IPS-11a (cell line): ENCODE measurements at regions not wholly inside any gene's neighbourhood (a gene's known extent, or its start where the extent isn't known, plus 50 kb on each side); places are given as distances from the start of the nearest gene placed in this dataset.
"Not testable (repeated sequence)": the region's sequence is repeated elsewhere in the genome, so short reads cannot be mapped to it uniquely, and the experiment has no call there.

Experiments used
- H3K4me3 ChIP-seq: one replicate; pipeline ENCODE4 v1.5.1; 2013; ENCODE audit warnings: low read depth, low read length, control low read depth

DNA sequence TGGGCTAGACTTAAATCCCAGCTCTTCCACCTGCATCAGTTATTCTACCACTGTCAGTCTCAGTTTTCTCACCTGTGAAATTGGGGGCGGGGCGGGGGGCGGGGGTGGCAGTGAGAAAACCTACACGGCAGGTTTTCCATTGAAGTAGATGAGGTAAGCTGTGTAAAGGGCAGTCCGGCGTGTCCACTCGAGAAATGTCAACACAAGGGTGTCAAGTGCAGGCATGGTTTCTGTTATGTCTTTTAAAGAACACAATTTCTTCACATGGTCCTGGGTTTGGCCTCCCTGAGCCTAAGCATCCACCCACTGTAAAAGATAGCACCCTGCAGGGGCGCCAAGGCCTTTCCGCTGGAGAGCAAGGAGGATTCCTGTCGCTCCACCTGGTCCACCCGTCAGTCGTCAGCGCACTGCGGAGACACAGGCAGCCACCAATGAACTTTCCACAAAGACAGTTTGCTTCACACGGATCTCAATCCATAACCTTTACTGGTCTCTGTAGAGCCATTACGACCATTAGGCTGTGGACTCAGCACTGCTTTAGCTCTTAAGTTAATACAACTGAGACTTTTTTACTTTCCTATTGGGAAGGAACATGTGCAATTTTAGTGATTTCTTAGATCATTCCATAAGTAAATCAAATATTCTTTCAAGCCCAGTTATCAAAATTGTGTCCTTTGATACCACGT is 99.5 kb upstream of the FOXB1 start:
- no peak overlapping the region for H3K4me3 ChIP-seq

DNA sequence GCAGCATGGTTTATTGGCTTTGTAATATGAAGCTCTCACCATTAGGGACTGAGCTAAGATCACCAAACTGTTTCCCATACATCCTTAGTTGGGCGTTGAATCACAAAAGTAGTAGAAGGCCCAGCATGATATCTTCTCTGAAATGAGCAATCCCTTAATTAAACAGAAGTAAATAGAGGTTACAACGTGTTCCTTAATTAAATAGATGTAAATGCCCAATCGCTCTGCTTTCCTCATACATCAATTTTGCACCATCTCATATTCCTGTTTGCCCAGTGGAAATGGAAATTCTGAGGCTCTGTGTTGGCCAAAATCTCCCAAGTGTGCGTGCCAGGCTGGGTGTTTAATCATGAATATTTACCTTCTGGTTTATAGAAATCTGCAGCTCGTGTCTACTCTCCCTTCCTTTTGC is 107.4 kb upstream of the FOXB1 start:
- H3K4me3 ChIP-seq: no peak overlapping the region

DNA sequence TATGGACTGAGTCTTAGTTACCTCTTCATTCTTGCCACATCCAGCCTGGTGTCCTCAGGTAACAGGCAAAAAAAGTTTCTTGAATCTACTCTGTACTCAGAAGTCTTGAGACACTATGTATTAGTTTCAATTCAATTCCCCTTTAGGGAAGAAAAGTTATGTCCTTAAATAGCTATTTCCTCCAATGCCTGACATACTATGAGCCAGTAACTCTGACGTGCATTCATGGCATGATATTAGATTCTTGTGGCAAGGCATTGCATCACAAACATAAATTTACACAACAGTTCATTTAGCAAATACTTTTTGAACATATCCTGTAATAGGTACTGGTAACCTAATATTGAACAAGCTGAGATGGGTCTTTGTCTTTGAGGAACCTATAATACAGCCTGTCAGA is 109.3 kb upstream of the FOXB1 start:
- H3K4me3 ChIP-seq: no peak overlapping the region

GRCh38 chr15:59892985-59893384 is 111.1 kb upstream of the FOXB1 start:
- no peak overlapping the region for H3K4me3 ChIP-seq

DNA sequence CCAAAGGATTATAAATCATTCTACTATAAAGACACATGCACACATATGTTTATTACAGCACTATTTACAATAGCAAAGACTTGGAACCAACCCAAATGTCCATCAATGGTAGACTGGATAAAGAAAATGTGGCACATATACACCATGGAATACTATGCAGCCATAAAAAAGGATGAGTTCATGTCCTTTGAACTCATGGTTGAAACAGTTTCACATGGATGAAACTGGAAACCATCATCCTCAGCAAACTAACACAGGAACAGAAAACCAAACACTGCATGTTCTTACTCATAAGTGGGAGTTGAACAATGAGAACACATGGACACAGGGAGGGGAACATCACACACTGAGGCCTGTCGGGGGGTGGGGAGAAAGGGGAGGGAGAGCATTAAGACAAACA is 116.2 kb upstream of the FOXB1 start:
- H3K4me3 ChIP-seq: not testable (repeated sequence)

DNA sequence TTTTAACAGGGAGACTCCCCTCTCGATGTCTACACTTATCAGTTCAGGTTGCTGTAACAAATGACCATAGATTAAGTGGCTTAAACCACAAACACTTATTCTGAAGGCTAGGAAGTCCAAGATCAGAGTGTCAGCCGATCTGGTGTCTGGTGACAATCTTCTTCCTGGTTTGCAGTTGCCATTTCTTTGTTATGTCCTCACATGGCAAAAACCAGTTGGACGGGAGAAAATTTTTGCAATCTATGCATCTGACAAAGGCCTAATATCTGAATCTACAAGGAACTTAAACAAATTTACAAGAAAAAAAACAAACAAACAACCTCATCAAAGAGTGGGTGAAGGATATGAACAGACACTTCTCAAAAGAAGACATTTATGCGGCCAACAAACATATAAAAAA is 116.9 kb upstream of the FOXB1 start:
- no peak overlapping the region for H3K4me3 ChIP-seq

GRCh38 chr15:59886441-59886840 is 117.7 kb upstream of the FOXB1 start:
- no peak overlapping the region for H3K4me3 ChIP-seq

DNA sequence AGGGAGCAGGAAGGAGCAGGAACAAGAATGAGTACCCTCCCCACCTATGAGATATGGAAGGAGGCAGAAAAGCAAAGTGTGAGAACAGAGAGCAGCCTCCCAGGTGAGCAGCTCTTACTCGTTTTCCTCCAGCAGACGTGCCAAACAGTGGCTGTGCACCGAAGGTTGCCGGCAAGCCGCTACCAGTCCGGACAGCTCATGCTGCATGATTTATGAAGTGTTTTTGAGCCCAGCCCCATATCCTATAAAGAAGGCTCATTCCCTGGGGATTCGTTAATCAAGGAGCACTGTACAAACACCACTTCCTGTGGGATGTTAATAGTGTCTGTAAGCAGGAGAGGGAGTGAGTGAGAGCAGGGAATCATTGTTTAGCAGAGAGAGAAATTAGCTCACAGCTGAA is 118.3 kb upstream of the FOXB1 start:
- H3K4me3 ChIP-seq: no peak overlapping the region

DNA sequence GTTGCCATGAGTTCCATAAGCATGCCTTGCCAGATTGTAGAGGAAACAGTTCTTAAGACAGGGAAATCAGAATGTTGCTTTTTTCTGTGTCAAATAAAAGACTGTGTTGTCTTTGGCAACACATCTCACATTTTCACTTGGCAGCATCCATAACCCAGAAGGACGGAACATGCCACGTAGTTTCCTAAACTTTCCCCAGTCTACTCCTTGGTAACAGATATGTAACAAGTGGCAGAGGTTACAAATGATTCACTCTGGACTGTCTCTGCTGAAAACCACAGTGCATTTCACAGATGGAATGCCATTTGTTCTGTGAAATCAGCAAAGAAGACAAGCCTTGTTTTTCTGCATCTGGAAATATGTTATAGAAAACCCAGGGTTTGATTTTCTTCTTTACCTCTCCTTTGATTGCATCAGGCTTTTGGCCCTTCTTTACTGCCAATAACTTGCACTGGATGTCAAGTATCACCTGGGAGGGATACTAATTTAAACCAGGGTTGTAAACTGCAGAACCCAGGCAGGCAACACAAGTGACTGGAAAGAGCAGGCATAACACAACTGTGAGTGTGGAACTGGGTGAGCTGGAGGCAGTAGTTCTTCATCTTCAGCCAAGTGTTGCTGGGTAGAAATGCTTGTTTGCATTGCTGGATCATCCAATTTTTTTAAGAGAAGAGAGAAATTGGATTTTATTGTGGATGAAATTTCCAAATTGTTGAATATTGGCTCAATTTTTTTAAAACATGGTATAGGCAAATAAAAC is 124.4 kb upstream of the FOXB1 start:
- H3K4me3 ChIP-seq: no peak overlapping the region

- no peak overlapping the region for H3K4me3 ChIP-seq
Measured at GRCh38 chr15:59876140-59876539, 128.0 kb upstream of the FOXB1 start.

DNA sequence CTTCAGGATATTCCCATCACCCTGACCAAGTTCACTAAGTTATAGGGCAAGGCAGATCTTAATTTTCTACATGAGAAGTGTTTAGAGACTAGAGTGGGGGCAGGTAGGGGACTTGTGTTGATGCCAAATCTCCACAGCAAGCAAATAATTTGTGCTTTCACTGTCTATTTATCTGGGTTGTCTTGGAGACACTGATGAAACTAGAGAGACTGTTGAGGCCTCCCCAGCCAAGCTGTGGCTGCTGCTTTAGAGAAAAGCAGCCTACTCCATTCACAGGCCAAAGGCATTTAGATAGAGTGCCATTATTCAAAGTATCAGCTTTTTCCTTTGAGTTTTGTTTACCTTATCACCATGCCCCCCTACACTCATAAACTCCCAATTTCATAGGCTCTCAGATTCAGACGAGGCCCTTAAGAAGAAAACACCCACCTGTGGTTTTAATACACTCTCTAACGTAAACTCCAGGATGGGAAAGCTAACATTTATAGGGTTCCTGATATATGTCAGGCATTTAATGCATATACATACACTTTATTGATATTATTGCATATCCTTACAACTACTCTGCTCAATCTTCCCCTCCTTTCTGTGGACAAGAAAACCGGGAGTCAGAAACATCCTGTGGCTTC is 130.4 kb upstream of the FOXB1 start:
- no peak overlapping the region for H3K4me3 ChIP-seq

- no peak overlapping the region for H3K4me3 ChIP-seq
Measured at GRCh38 chr15:59867086-59867855, 136.8 kb upstream of the FOXB1 start.

DNA sequence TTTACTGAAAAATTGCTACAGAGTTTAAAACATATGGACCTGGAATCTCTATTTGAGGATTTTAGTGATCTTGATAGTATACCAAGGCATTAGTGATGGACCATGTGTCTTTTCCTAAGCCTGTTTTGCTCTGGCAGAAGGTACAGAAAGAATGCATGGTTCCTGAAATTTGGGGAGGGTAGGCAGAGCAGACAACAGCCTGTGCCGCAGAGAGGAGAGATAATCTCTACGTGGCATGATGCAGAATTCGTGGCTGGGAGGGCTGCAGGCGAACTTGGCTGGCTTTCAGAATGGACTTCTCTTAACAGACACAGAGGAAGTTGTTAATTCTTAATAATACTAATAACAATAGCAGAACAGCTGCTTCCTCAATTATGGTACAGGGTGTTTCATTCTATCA is 137.5 kb upstream of the FOXB1 start:
- H3K4me3 ChIP-seq: no peak overlapping the region

GRCh38 chr15:59862191-59863155 is 141.6 kb upstream of the FOXB1 start:
- no peak overlapping the region for H3K4me3 ChIP-seq

DNA sequence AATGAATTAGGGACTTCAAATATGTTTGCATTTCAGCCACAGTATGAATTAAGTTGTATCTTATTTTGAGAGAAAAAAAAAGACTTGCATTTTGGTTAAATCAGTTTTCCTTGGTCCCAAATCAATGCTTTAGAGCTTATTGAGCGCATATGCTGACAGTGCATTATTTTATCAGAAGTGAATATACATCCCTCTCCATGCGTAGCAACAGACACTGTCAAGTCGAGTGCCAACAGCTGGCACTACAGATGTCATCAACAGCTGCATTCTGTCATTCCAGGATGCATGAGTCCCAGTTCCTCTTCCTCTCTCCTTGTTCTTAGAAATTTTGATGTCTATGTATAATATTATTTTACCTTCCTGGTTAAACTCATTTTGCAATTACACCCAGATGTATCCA is 156.1 kb upstream of the FOXB1 start:
- no peak overlapping the region for H3K4me3 ChIP-seq

DNA sequence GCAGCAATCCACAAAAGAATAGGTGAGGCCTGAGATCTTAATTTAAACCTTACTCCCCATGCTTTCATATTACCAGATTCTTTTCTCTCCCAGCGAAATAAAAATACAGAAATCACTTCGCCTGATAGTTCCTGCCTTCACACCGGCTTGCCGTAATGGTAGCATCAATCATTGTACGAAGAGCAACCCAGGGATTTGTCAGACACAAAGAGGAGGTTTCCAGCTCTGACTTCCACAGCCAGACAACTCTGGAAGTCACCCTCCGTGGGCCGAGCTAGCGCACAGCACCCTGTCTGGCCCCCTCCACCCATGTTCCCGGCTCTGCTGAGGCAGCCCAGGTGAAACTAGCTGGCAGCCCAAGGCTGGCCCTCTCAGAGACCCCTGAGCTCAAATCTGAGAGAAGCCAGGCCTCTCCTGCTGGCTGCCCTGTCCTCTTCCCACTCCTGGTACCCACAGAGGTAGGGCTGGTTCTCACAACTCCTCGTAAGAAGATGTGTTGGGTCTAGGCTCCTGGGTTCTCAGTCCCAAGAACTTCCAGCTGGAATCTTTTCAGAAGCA is 156.9 kb upstream of the BNIP2 start:
- H3K4me3 ChIP-seq: no peak overlapping the region

- no peak overlapping the region for H3K4me3 ChIP-seq
Measured at GRCh38 chr15:59843609-59844008, 154.5 kb upstream of the BNIP2 start.

DNA sequence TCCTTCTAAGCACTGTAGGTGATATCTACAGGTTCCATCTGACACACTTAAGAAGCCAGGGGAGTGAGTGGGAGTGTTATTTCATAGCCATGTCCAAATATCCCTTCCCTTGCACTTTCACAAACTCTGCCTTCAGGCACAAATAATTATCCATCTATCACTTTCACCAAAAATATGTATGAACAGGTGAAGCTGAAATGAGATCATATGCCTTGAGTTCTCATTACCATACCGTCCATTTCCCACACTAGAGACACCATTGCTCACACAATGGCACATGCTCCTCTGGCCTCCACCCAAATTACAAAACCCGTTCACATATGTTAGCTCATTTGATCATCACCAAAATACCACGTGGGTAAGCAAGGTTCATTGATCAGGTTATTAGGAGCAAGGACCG is 151.9 kb upstream of the BNIP2 start:
- H3K4me3 ChIP-seq: no peak overlapping the region

DNA sequence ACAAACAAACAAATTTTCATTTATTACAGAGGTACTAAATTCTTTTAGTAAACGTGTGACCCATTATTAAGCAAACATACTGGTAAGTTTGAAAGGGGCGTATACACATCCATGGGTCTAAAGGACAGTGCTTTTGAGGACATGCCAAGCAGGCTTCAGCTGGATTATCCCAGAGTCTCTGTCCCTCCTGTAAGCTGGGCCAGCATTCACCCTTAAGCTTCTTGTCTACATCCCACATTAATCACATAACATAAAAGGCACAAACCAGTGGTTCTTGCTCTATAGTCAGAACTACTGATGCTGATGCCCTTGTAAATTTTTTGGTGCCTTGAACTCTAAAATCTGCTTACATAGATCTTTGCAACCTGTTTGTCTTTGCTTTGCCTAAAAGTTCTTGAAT is 150.8 kb upstream of the BNIP2 start:
- no peak overlapping the region for H3K4me3 ChIP-seq

DNA sequence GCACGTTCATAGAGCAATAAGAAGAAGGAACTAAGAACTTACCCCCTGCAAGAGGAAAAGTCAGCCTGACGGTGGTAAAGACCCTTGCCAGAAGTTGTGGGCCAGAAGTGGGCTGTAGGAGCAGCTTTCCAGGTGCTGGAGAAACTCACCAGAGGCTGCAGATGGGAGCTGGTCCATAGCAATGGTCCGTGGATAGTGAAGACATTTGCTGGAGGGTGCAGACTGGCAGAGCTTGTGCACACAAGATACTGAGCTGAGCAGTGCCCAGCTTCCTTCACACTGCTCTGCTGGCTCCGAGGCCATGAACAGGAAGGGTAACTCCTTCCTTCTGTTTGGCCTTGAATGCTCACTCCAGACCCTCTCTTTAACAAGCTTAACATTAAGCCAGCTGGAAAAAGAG is 149.8 kb upstream of the BNIP2 start:
- H3K4me3 ChIP-seq: no peak overlapping the region
